HCT116 (cell line): ENCODE measurements at regions not wholly inside any gene's neighbourhood (a gene's known extent, or its start where the extent isn't known, plus 50 kb on each side); places are given as distances from the start of the nearest gene placed in this dataset.

Experiments used
- ATAC-seq: fragments of 200-7000 bp; cut with Tn5 transposase; 2 replicates; pipeline ENCODE4 v1.9.1; 2020; ENCODE audit warnings: mild to moderate bottlenecking, moderate library complexity
- BruUV-seq: library from RNA; stranded (reverse); fragments of 400-500 nt; replicated peaks from 2 replicates; lab custom pipeline; 2021; lab: Mats Ljungman, UMichigan
- CTCF ChIA-PET: fragments of 300-600 bp; sonication (Branson Sonifier 250); formaldehyde crosslinking; loops from one replicate; lab custom pipeline; 2021; ENCODE audit warnings: antibody characterized with exemption; lab: Charles Lee
- POLR2A ChIA-PET: fragments of 300-600, 350-600 bp; sonication (Branson Sonifier 250); formaldehyde crosslinking; loops from one replicate; lab custom pipeline; 2021; ENCODE audit warnings: antibody characterized with exemption; lab: Charles Lee
- RAD21 ChIA-PET, 2 experiments: fragments of 300-600 bp; sonication (Branson Sonifier 250); formaldehyde crosslinking; loops; one replicate each; lab custom pipeline; 2023; ENCODE audit warnings: low total read pairs in 2 of 2; ENCODE audit not compliant: uncharacterized antibody in 2 of 2, unreplicated experiment in 2 of 2, low non-redundant PET in 1 of 2; lab: Charles Lee
- DNase-seq: peaks from one replicate; pipeline ENCODE4 v3.0.0-alpha.2; 2010; ENCODE audit warnings: low read depth, low spot score
- H2AFZ ChIP-seq: fragments of 200-600 bp; shearing (Covaris generic), sonication (generic); 2 replicates; pipeline ENCODE4 v1.6.1; 2017; ENCODE audit warnings: low read depth, mixed run types, mixed read lengths, antibody characterized with exemption, low read length; ENCODE audit not compliant: poor library complexity, severe bottlenecking
- H3K27ac ChIP-seq: 2 replicates; pipeline ENCODE4 v1.5.1; 2012; ENCODE audit warnings: low read depth, low read length
- H3K27me3 ChIP-seq: fragments of 200-600 bp; sonication (generic); 2 replicates; pipeline ENCODE4 v1.6.1; 2016; ENCODE audit warnings: mixed run types, low read length, mixed read lengths; ENCODE audit not compliant: insufficient read depth
- H3K36me3 ChIP-seq, 2 experiments: fragments of 200-500 bp in 1 of 2; fragments of 200-600 bp in 1 of 2; sonication (Bioruptor generic) in 1 of 2; sonication (generic) in 1 of 2; 2 replicates each; pipeline versions ENCODE4 v1.5.1 to v1.6.1; 2014 to 2016; ENCODE audit warnings: low read length in 2 of 2, inconsistent platforms in 1 of 2, mixed read lengths in 1 of 2, mixed run types in 1 of 2; ENCODE audit not compliant: insufficient read depth in 2 of 2, control insufficient read depth in 1 of 2
- H3K4me1 ChIP-seq, 2 experiments: fragments of 200-600 bp in 1 of 2; sonication (generic) in 1 of 2; 2 replicates each; pipeline versions ENCODE4 v1.5.1 to v1.6.1; 2012 to 2017; ENCODE audit warnings: low read length in 2 of 2, inconsistent platforms in 1 of 2, mild to moderate bottlenecking in 1 of 2, mixed read lengths in 1 of 2, mixed run types in 1 of 2, moderate library complexity in 1 of 2; ENCODE audit not compliant: insufficient read depth in 2 of 2, control insufficient read depth in 1 of 2
- H3K4me2 ChIP-seq: fragments of 200-600 bp; sonication (generic); 2 replicates; pipeline ENCODE4 v1.6.1; 2017; ENCODE audit warnings: mixed run types, low read length, mixed read lengths
- H3K4me3 ChIP-seq, 2 experiments: fragments of 200-600 bp in 1 of 2; sonication (generic) in 1 of 2; replicated peaks in 1 of 2; 2 replicates each; pipeline ENCODE4 v1.5.1; 2011 to 2016; ENCODE audit warnings: low read length in 2 of 2, control low read depth in 1 of 2, low read depth in 1 of 2, mild to moderate bottlenecking in 1 of 2, mixed read lengths in 1 of 2, mixed run types in 1 of 2
- H3K79me2 ChIP-seq: fragments of 200-600 bp; sonication (generic); 2 replicates; pipeline ENCODE4 v1.6.1; 2017; ENCODE audit warnings: mild to moderate bottlenecking, mixed run types, low read length, moderate library complexity, mixed read lengths; ENCODE audit not compliant: insufficient read depth
- H3K9ac ChIP-seq: fragments of 200-600 bp; sonication (generic); 2 replicates; pipeline ENCODE4 v1.6.1; 2016; ENCODE audit warnings: low read length, mixed read lengths
- H3K9me2 ChIP-seq: fragments of 200-600 bp; sonication (generic), shearing (Covaris generic); 2 replicates; pipeline ENCODE4 v1.6.1; 2017; ENCODE audit warnings: mixed run types, mild to moderate bottlenecking, moderate library complexity; ENCODE audit not compliant: insufficient read depth
- H3K9me3 ChIP-seq, 2 experiments: fragments of 200-500 bp in 1 of 2; fragments of 200-600 bp in 1 of 2; sonication (Bioruptor generic) in 1 of 2; sonication (generic) in 1 of 2; 2 replicates each; pipeline ENCODE4 v1.6.1; 2014 to 2017; ENCODE audit warnings: low read length in 2 of 2, mixed read lengths in 2 of 2, inconsistent platforms in 1 of 2, low read depth in 1 of 2, mild to moderate bottlenecking in 1 of 2, mixed run types in 1 of 2, moderate library complexity in 1 of 2; ENCODE audit not compliant: control insufficient read depth in 1 of 2, insufficient read depth in 1 of 2
- H4K20me1 ChIP-seq: fragments of 200-600 bp; sonication (generic), shearing (Covaris generic); 2 replicates; pipeline ENCODE4 v1.6.1; 2017; ENCODE audit warnings: mixed run types, mild to moderate bottlenecking, moderate library complexity; ENCODE audit not compliant: insufficient read depth
- CEBPB ChIP-seq: IDR thresholded peaks from 2 replicates; pipeline ENCODE4 v1.6.1; 2012; ENCODE audit warnings: low read depth
- EZH2 ChIP-seq: fragments of 200-600 bp; sonication (generic); IDR thresholded peaks from 2 replicates; pipeline ENCODE4 v1.6.1; 2017; ENCODE audit warnings: antibody characterized with exemption, mixed run types
- EZH2phosphoT487 ChIP-seq: fragments of 200-600 bp; IDR thresholded peaks from 2 replicates; pipeline ENCODE4 v1.6.1; 2018; ENCODE audit warnings: antibody characterized with exemption, borderline replicate concordance
- FOSL1 ChIP-seq: IDR thresholded peaks from 2 replicates; pipeline ENCODE4 v1.6.1; 2012; ENCODE audit warnings: low read depth
- JUND ChIP-seq: IDR thresholded peaks from 2 replicates; pipeline ENCODE4 v1.6.1; 2012
- MAX ChIP-seq: IDR thresholded peaks from 2 replicates; pipeline ENCODE4 v1.6.1; 2012
- RAD21 ChIP-seq: IDR thresholded peaks from 2 replicates; pipeline ENCODE4 v1.6.1; 2012; ENCODE audit warnings: low read depth, mild to moderate bottlenecking
- SIN3A ChIP-seq: IDR thresholded peaks from 2 replicates; pipeline ENCODE4 v1.6.1; 2012; ENCODE audit warnings: low read depth
- SP1 ChIP-seq: IDR thresholded peaks from 2 replicates; pipeline ENCODE4 v1.6.1; 2012; ENCODE audit warnings: low read depth
- SRF ChIP-seq: IDR thresholded peaks from 2 replicates; pipeline ENCODE4 v1.6.1; 2012; ENCODE audit warnings: low read depth
- TCF7L2 ChIP-seq: IDR thresholded peaks from 2 replicates; pipeline ENCODE4 v1.7.0; 2011; ENCODE audit warnings: borderline replicate concordance, inconsistent platforms; ENCODE audit not compliant: insufficient read depth, insufficient read length; ENCODE audit errors: extremely low read depth
- ZFX ChIP-seq: fragments of 450-650 bp; IDR thresholded peaks from 2 replicates; pipeline ENCODE4 v1.6.1; 2017
- ZNF274 ChIP-seq: fragments of 200-500 bp; sonication (Bioruptor generic); IDR thresholded peaks from 2 replicates; pipeline ENCODE4 v1.6.1; 2014; ENCODE audit warnings: mild to moderate bottlenecking, low read depth, low read length, inconsistent platforms
- intact Hi-C: fragments of 100-400 bp; cut with micrococcal nuclease; formaldehyde crosslinking; loops from 2 replicates; pipeline ENCODE4 v1.10.0; 2022
- TF ChIP-seq, protein P1 (sequence below): IDR thresholded peaks from 2 replicates; pipeline ENCODE4 v1.6.1; 2012; ENCODE audit warnings: low read depth
- TF ChIP-seq, protein P2 (sequence below): IDR thresholded peaks from 2 replicates; pipeline ENCODE4 v1.6.1; 2011; ENCODE audit warnings: mild to moderate bottlenecking, low read length, moderate library complexity; ENCODE audit not compliant: insufficient replicate concordance; ENCODE audit errors: extremely low read depth

DNA sequence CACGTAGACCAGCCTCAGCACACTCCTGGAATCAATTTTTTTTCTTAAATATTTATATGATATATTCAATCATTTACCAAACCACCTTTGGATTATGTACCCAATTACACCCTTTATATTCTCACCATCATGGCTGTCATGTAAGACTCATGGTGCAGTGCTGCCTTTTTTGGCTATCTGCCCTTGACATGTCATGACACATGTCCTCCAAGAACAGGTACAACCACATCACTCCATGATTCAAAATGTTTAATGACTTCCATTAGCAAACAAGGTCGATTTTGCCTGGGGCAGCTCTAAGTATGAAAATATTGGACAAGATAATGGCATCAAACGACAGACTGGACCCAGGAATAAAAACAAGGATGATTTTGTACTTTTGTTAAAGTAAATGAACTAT, 861.1 kb upstream of the ADAMTS5 start (continued):
- TF ChIP-seq, protein P1, sequence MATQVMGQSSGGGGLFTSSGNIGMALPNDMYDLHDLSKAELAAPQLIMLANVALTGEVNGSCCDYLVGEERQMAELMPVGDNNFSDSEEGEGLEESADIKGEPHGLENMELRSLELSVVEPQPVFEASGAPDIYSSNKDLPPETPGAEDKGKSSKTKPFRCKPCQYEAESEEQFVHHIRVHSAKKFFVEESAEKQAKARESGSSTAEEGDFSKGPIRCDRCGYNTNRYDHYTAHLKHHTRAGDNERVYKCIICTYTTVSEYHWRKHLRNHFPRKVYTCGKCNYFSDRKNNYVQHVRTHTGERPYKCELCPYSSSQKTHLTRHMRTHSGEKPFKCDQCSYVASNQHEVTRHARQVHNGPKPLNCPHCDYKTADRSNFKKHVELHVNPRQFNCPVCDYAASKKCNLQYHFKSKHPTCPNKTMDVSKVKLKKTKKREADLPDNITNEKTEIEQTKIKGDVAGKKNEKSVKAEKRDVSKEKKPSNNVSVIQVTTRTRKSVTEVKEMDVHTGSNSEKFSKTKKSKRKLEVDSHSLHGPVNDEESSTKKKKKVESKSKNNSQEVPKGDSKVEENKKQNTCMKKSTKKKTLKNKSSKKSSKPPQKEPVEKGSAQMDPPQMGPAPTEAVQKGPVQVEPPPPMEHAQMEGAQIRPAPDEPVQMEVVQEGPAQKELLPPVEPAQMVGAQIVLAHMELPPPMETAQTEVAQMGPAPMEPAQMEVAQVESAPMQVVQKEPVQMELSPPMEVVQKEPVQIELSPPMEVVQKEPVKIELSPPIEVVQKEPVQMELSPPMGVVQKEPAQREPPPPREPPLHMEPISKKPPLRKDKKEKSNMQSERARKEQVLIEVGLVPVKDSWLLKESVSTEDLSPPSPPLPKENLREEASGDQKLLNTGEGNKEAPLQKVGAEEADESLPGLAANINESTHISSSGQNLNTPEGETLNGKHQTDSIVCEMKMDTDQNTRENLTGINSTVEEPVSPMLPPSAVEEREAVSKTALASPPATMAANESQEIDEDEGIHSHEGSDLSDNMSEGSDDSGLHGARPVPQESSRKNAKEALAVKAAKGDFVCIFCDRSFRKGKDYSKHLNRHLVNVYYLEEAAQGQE = no peak
- TF ChIP-seq CEBPB (no peak), SIN3A (no peak), TCF7L2 (no peak), RAD21 (no peak), JUND (no peak), ZFX (no peak), EZH2 (no peak)

- H3K27me3 ChIP-seq = no peaks in the 10 kb centered on the region
- H3K79me2 ChIP-seq = no peaks in the 10 kb centered on the region
- no peaks in the 10 kb centered on the region for H3K9me2 ChIP-seq
- no peak for DNase-seq
- H3K36me3 ChIP-seq = no peaks in the 10 kb centered on the region
- TF ChIP-seq, protein P2, sequence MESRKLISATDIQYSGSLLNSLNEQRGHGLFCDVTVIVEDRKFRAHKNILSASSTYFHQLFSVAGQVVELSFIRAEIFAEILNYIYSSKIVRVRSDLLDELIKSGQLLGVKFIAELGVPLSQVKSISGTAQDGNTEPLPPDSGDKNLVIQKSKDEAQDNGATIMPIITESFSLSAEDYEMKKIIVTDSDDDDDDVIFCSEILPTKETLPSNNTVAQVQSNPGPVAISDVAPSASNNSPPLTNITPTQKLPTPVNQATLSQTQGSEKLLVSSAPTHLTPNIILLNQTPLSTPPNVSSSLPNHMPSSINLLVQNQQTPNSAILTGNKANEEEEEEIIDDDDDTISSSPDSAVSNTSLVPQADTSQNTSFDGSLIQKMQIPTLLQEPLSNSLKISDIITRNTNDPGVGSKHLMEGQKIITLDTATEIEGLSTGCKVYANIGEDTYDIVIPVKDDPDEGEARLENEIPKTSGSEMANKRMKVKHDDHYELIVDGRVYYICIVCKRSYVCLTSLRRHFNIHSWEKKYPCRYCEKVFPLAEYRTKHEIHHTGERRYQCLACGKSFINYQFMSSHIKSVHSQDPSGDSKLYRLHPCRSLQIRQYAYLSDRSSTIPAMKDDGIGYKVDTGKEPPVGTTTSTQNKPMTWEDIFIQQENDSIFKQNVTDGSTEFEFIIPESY = no peak
- TF ChIP-seq RAD21 = no peak
- no peak for TF ChIP-seq JUND
- no peak for TF ChIP-seq MAX
- TF ChIP-seq CEBPB = no peak
- TF ChIP-seq, protein P1 = no peak
- no peak for TF ChIP-seq FOSL1
- TF ChIP-seq EZH2 = no peak
- no peak for TF ChIP-seq SP1
- no peak for TF ChIP-seq EZH2phosphoT487
- TF ChIP-seq ZNF274 = no peak
- TF ChIP-seq ZFX = no peak
- no peak for TF ChIP-seq SRF
- no peak for TF ChIP-seq TCF7L2
- peaks cover 18 to 21% of the 10 kb centered on the region in 2 experiments; a peak in 2 of 4 replicates for H3K9me3 ChIP-seq
- no peaks in the 10 kb centered on the region for H3K4me1 ChIP-seq
- H3K4me3 ChIP-seq = no peak overlapping the region
- no peak overlapping the region for H3K9ac ChIP-seq
- H2AFZ ChIP-seq = no peak overlapping the region
- CTCF ChIA-PET = no interaction called here
- H4K20me1 ChIP-seq = no peaks in the 10 kb centered on the region
- BruUV-seq = no TSS peak
- H3K27ac ChIP-seq = no peak overlapping the region
- intact Hi-C loops = no loop called here
- no peak for ATAC-seq
- RAD21 ChIA-PET = no interaction called here
- H3K4me2 ChIP-seq = no peak overlapping the region
- POLR2A ChIA-PET = no interaction called here
These were observed 858.1 kb upstream of the ADAMTS5 start for GRCh38 chr21:27825035-27825434.
